Vagina (tissue), 2 donors: ENCODE measurements at regions not wholly inside any gene's neighbourhood (a gene's known extent, or its start where the extent isn't known, plus 50 kb on each side); places are given as distances from the start of the nearest gene placed in this dataset.

Experiments
- DNase-seq, 2 donors: peaks; one replicate each; pipeline ENCODE4 v3.0.0-alpha.2; 2017; ENCODE audit errors: extremely low spot score in 2 of 2
- H3K27ac ChIP-seq: fragments of 200-600 bp; sonication (generic); one replicate; pipeline ENCODE4 v1.5.1; 2019
- H3K27me3 ChIP-seq: fragments of 200-600 bp; sonication (generic); one replicate; pipeline ENCODE4 v1.5.1; 2019
- H3K36me3 ChIP-seq, 2 donors: fragments of 200-600 bp; sonication (generic); one replicate each; pipeline ENCODE4 v1.5.1; 2017 to 2019
- H3K4me1 ChIP-seq: fragments of 200-600 bp; sonication (generic); one replicate; pipeline ENCODE4 v1.5.1; 2019
- H3K4me3 ChIP-seq, 2 donors: fragments of 200-600 bp; sonication (generic); 1 replicate in 1 of 2; 2 replicates in 1 of 2; pipeline ENCODE4 v1.5.1; 2016 to 2019
- H3K9me3 ChIP-seq: fragments of 200-600 bp; sonication (generic); one replicate; pipeline ENCODE4 v1.5.1; 2019
- POLR2A ChIP-seq, 2 donors: fragments of 450-650 bp; IDR thresholded peaks; one replicate each; pipeline ENCODE4 v1.6.1; 2017; ENCODE audit warnings: antibody characterized with exemption in 2 of 2, mild to moderate bottlenecking in 2 of 2, moderate library complexity in 2 of 2
- POLR2AphosphoS5 ChIP-seq, 2 donors: sonication (generic); formaldehyde crosslinking; IDR thresholded peaks; one replicate each; pipeline ENCODE4 v1.9.0; 2017; ENCODE audit warnings: antibody characterized with exemption in 2 of 2, mild to moderate bottlenecking in 2 of 2, low read depth in 1 of 2; ENCODE audit not compliant: insufficient read depth in 1 of 2
- intact Hi-C: fragments of 100-400 bp; cut with DNase I; formaldehyde crosslinking; loops from one replicate; pipeline ENCODE4 v1.15.1; 2023
- TF ChIP-seq, protein P1 (sequence below), 3 experiments: fragments of 450-650 bp in 2 of 3; fragments of 200-600 bp in 1 of 3; sonication (generic) in 1 of 3; IDR thresholded peaks; one replicate each; pipeline ENCODE4 v1.5.1; 2017 to 2019; ENCODE audit warnings: antibody characterized with exemption in 3 of 3, mild to moderate bottlenecking in 2 of 3, moderate library complexity in 2 of 3

DNA sequence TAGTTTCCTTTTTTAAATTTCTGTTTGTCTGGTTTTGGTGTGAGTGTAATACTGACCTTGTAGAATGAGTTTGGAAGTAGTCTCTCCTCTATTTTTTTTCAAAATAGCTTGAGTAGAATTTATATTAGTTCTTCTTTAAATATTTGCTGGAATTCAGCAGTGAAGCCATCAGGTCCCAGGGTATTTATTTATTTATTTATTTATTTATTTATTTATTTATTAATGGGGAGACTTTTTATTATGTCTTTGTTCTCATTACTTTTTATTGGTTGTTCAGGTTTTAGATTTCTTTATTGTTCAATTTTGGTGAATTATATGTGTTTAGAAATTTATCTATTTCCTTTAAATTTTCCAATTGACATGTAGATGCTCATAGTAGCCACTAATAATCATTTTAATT lies 875.8 kb upstream of the COX7C start:
- H3K27ac ChIP-seq = no peak overlapping the region
- TF ChIP-seq, protein P1, sequence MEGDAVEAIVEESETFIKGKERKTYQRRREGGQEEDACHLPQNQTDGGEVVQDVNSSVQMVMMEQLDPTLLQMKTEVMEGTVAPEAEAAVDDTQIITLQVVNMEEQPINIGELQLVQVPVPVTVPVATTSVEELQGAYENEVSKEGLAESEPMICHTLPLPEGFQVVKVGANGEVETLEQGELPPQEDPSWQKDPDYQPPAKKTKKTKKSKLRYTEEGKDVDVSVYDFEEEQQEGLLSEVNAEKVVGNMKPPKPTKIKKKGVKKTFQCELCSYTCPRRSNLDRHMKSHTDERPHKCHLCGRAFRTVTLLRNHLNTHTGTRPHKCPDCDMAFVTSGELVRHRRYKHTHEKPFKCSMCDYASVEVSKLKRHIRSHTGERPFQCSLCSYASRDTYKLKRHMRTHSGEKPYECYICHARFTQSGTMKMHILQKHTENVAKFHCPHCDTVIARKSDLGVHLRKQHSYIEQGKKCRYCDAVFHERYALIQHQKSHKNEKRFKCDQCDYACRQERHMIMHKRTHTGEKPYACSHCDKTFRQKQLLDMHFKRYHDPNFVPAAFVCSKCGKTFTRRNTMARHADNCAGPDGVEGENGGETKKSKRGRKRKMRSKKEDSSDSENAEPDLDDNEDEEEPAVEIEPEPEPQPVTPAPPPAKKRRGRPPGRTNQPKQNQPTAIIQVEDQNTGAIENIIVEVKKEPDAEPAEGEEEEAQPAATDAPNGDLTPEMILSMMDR (IDR thresholded peaks at IDR 0.05) = no peak
- TF ChIP-seq POLR2AphosphoS5 (IDR thresholded peaks at IDR 0.05; ENCODE audit: insufficient read depth in 1 of 2, low read depth in 1 of 2) (no peak), POLR2A (IDR thresholded peaks at IDR 0.05) (no peak)
- intact Hi-C loops = no loop called here

GRCh38 chr5:85760519-85760918 lies 857.2 kb upstream of the COX7C start:
- no peak for DNase-seq
- intact Hi-C loops = no loop called here

More for the DNA sequence above, 875.8 kb upstream of the COX7C start:
- H3K9me3 ChIP-seq = no peaks in the 10 kb centered on the region
- H3K4me3 ChIP-seq = no peak overlapping the region
- H3K36me3 ChIP-seq = no peaks in the 10 kb centered on the region
- no peaks in the 10 kb centered on the region for H3K4me1 ChIP-seq
- DNase-seq = no peak
- H3K27me3 ChIP-seq = no peaks in the 10 kb centered on the region

GRCh38 chr5:85769347-85769746 lies 848.4 kb upstream of the COX7C start:
- Histone ChIP-seq H3K36me3 (no peaks in the 10 kb centered on the region), H3K4me1 (no peaks in the 10 kb centered on the region), H3K4me3 (no peak overlapping the region), H3K9me3 (no peaks in the 10 kb centered on the region), H3K27ac (no peak overlapping the region), H3K27me3 (no peaks in the 10 kb centered on the region)
- no peak for TF ChIP-seq POLR2AphosphoS5 (IDR thresholded peaks at IDR 0.05; ENCODE audit: insufficient read depth in 1 of 2, low read depth in 1 of 2)
- TF ChIP-seq POLR2A (IDR thresholded peaks at IDR 0.05) = no peak
- TF ChIP-seq, protein P1 (IDR thresholded peaks at IDR 0.05) = no peak
- DNase-seq = no peak
- intact Hi-C loops = no loop called here

More at GRCh38 chr5:85760519-85760918, 857.2 kb upstream of the COX7C start:
- H3K4me1 ChIP-seq = no peaks in the 10 kb centered on the region
- H3K36me3 ChIP-seq = no peaks in the 10 kb centered on the region
- no peaks in the 10 kb centered on the region for H3K27me3 ChIP-seq
- H3K4me3 ChIP-seq = no peak overlapping the region
- H3K27ac ChIP-seq = no peak overlapping the region
- no peaks in the 10 kb centered on the region for H3K9me3 ChIP-seq
- TF ChIP-seq POLR2AphosphoS5 (IDR thresholded peaks at IDR 0.05; ENCODE audit: insufficient read depth in 1 of 2, low read depth in 1 of 2) (no peak), POLR2A (IDR thresholded peaks at IDR 0.05) (no peak)
- TF ChIP-seq, protein P1 (IDR thresholded peaks at IDR 0.05) = no peak

DNA sequence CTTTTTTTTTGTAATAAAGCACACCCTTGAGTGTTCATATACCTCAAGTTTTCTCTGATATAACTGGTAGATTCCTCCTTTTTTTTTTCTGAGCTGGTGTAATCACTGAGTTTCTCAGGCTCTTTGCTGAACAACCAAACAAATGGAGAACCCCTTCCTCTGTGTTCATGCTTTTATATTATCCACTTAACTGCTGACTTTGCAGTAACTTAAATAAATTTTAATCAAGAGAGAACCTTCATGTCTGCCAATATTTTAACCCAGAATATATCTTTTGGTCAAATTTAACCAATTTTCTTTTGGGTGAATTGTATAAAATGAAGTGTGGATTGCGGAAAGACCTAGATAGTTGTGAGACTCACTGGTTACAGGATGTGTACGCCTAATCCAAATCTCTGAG lies 833.0 kb upstream of the COX7C start:
- Histone ChIP-seq H3K36me3 (no peaks in the 10 kb centered on the region), H3K27ac (no peak overlapping the region), H3K9me3 (no peaks in the 10 kb centered on the region), H3K4me3 (no peak overlapping the region), H3K27me3 (no peaks in the 10 kb centered on the region), H3K4me1 (no peaks in the 10 kb centered on the region)
- intact Hi-C loops = no loop called here
- TF ChIP-seq, protein P1 (IDR thresholded peaks at IDR 0.05) = no peak
- no peak for TF ChIP-seq POLR2A (IDR thresholded peaks at IDR 0.05)
- no peak for TF ChIP-seq POLR2AphosphoS5 (IDR thresholded peaks at IDR 0.05; ENCODE audit: insufficient read depth in 1 of 2, low read depth in 1 of 2)
- no peak for DNase-seq

DNA sequence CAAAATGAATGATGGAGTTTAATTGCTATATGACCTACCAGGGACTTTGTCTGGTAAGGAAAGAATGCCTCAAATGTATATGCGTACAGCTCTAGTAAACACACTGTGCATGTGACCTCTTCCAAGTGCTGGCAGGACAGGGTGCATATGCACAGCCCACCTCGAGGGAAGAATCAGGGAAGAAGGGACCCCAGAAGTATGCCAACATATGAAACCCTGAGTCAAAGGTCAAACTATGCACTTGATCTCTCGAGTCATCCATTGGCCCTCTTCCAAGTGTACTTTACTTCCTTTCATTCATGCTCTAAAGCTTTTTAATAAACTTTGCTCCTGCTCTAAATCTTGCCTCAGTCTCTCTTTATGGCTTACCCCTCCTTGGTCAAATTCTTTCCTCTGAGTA lies 804.6 kb upstream of the COX7C start:
- Histone ChIP-seq H3K36me3 (no peaks in the 10 kb centered on the region), H3K9me3 (no peaks in the 10 kb centered on the region), H3K27me3 (no peaks in the 10 kb centered on the region), H3K4me3 (no peak overlapping the region), H3K27ac (no peak overlapping the region), H3K4me1 (no peaks in the 10 kb centered on the region)
- no peak for TF ChIP-seq POLR2AphosphoS5 (IDR thresholded peaks at IDR 0.05; ENCODE audit: insufficient read depth in 1 of 2, low read depth in 1 of 2)
- no peak for TF ChIP-seq POLR2A (IDR thresholded peaks at IDR 0.05)
- TF ChIP-seq, protein P1 (IDR thresholded peaks at IDR 0.05) = no peak
- intact Hi-C loops = no loop called here
- DNase-seq = no peak
